Thyroid gland (tissue), 4 donors: ENCODE measurements at regions not wholly inside any gene's neighbourhood (a gene's known extent, or its start where the extent isn't known, plus 50 kb on each side); places are given as distances from the start of the nearest gene placed in this dataset.

Experiments
- CTCF ChIP-seq, 6 experiments: fragments of 200-600 bp in 3 of 6; fragments of 450-650 bp in 3 of 6; sonication (generic) in 3 of 6; IDR thresholded peaks; one replicate each; pipeline ENCODE4 v1.5.1; 2016 to 2019; ENCODE audit warnings: antibody characterized with exemption in 6 of 6, mild to moderate bottlenecking in 2 of 6, inconsistent platforms in 1 of 6, moderate library complexity in 1 of 6
- POLR2A ChIP-seq, 2 donors: fragments of 450-650 bp; IDR thresholded peaks; one replicate each; pipeline ENCODE4 v1.6.1; 2017; ENCODE audit warnings: antibody characterized with exemption in 2 of 2, mild to moderate bottlenecking in 2 of 2, moderate library complexity in 1 of 2

- no peak for TF ChIP-seq CTCF (IDR thresholded peaks at IDR 0.05)
- no peak for TF ChIP-seq POLR2A (IDR thresholded peaks at IDR 0.05)
Observed at GRCh38 chr2:37589298-37589697, 82.1 kb downstream of the CDC42EP3 start.
